HG03457 (cell line): ENCODE measurements at regions not wholly inside any gene's neighbourhood (a gene's known extent, or its start where the extent isn't known, plus 50 kb on each side); places are given as distances from the start of the nearest gene placed in this dataset.

Experiments
- ATAC-seq: cut with Tn5 transposase; IDR thresholded peaks from one replicate; pipeline ENCODE4 v1.9.1; 2021; ENCODE audit warnings: moderate number of reproducible peaks; ENCODE audit not compliant: unreplicated experiment

DNA sequence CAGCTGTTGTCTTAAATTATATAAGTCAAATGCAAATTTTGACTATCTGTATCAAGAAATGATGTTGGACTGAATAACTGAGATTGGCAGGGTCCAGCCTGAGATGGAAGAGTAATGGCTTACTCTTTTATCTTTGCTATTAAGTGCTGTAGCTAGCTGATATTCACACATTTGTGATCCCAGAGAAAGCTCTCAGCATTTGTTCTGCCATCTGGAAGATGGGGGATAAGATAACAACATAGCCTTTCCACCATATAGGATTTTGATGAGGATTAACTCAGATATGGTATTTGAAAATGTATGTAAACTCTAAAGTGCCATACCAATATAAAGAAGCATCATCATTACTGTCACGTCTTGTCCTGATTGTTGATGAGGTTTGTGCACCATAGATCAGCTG is 1063.2 kb upstream of the TENM4 start:
- ATAC-seq: no peak

DNA sequence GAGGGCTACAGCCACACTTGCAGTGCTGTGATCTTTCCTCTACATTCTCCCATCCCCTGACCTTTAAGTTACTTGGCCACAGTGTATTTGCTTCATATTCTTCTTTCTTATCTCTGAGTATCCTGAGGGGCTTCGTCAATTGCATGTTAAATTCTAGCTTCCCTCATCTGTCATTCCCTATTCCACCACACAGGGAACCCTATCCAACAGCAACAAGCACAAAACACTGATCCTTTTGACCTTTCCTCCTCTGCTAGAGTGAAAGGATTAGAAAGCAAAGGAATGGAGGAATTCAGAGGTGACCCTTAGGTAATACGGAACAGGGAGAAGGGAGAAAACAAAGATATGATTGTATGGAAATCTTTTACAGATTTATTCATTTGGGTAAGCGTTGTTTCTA is 1061.7 kb upstream of the TENM4 start:
- ATAC-seq: no peak

DNA sequence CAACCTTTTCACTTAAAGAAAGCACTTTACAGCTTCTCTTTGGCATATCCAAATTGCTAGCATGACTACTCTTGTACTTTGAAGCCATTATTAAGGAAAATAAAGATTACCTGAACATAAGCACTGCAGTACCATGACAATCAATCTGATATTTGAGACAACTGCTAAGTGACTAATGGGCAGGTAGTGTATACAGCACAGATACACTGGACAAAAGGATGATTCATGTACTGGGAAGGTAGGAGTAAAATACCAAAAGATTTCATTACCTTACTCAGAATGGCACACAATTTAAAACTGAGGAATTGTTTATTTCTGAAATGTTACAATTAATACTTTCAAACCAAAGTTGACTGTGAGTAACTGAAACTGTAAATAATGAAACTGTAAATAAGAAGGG is 1054.3 kb upstream of the TENM4 start:
- no peak for ATAC-seq

DNA sequence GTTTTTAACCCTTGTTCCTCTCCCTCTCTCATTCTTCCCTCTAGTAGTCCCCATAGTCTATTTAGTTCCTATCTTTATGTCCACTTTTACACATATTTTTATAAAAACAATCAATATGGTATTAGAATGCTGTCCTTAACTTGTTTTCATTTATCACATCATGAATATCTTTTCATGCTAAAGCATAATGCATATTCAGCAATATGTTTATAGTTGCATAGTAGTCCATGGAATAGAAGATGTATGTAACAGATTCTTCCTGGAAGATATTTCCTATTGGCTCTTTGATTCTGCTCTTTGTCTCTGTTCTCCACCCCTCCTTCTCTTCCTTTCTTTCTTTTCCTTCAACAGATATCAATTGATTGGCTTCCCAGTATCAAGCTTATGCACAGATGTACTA is 1047.1 kb upstream of the TENM4 start:
- ATAC-seq: no peak

DNA sequence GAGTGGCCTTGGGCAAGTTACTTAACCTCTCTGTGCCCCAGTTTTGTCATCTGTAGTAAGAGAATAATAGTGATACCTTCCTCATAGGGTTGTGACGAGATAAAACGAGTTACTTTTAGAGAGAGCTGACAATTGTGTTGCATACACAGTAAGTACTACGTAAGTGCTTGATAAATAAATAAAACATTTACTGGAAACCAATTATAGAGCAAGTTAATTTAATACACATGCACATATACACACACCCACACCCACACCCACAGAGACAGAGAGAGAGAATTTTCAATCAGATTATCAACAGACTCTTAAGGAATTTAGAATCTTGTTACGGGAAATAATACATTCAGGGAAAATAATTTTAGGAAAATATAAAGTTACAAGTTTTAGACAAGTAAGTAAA is 1045.8 kb upstream of the TENM4 start:
- ATAC-seq: no peak

DNA sequence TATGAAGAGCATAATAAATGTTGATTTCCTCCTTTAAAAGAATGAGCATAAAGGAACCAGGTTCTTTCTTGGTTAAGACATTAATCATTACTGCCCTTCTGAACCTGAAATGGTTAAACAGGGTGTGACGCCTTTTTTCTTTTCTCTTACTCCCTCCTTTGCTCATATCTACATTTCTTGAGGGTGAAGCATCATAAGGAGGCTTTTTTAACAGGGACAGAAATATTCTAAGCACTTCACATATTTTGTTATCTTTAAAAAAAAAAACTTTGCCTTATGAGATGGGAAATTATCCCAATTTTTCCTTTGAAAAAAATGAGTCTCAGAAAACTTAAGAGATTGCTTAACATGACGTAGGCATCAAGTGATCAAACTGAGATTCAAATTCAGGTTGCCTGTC is 1036.3 kb upstream of the TENM4 start:
- no peak for ATAC-seq

DNA sequence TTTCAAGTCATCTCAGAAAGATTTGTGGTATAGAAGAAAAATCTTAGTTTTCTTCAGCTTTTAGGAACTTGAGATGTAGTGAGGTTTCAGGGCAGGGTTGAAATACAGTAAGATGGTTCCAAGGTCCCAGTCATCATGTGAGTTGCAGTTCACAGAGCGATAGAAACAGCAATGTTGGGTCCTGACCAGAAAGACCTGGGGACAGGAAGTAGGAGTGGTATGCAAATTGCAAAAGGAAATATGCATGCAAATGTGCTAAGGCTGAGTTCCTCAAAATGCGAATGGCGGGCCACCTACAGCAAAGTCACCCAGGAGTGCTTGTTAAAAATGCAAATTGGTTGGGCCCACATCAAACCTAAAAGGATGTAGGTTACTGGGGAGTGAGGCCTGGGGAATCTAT is 1032.7 kb upstream of the TENM4 start:
- ATAC-seq: peak; percentile 79

DNA sequence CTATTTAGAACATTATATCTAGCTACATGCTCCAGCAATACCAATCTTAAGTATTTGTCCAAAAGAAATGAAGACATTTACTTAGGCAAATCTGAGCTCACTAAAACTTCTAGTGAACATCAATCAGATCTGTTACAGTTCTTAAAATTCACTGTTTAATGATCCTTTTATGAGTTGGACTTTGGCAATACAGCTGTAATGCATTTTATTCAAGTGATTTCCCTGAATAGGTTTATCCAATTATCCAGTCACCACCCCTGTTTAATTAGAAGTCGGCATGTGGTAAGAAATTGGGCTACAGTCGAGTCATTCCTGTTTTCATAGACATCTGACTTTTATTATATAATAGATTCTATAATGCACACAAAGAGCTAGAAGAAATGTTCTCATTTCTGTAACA is 1029.0 kb upstream of the TENM4 start:
- ATAC-seq: no peak

DNA sequence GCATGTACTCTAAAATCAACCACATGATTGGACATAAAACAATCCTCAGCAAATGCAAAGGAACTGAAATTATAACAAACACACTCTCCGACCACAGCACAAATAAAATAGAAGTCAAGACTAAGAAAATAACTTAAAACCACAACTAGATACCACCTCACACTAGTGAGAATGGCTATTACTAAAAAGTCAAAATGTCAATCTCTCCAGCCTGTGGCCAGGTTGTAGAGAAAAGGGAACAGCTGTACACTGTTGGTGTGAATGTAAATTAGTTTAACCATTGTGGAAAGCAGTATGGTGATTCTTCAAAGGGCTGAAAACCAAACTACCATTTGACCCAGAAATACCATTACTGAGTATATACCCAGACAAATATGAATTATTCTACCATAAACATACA is 1025.7 kb upstream of the TENM4 start:
- ATAC-seq: no peak

DNA sequence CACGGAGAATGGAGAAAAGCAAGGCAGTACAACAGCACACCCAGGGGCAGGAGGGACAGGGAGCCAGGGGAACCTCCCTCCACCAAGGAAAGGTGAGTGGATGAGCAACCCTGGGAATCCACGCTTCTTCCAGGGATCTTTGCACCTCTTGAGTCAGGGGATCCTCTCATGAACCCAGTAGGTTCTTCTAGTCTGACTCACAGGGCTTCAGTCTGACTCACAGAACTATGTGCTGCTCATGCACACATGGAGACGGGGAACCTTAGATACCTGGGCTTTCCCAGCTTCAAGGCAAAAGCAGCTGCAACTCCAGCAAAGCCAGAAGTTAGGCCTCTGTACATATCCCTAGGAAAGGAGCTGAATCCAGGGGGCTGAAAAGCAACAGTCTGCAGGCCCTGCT is 1021.4 kb upstream of the TENM4 start:
- ATAC-seq: no peak

DNA sequence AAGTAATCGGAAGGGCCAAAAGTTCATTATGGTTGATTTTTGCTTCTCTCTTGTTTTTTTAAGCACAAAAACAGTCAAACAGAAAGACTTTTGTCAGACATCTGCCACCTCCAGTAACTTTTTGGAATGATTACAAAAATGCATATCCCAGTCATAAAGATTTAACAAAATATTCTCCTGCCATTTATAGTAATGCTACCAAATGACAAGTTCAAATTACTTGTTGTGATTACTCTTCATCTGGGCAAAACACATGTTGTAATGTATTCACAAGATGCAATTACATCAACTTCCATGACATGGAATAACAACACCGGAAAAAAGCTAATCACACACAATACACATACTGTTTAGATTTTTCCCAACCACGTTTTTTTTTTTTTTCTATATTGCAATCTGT is 1017.5 kb upstream of the TENM4 start:
- ATAC-seq: no peak

DNA sequence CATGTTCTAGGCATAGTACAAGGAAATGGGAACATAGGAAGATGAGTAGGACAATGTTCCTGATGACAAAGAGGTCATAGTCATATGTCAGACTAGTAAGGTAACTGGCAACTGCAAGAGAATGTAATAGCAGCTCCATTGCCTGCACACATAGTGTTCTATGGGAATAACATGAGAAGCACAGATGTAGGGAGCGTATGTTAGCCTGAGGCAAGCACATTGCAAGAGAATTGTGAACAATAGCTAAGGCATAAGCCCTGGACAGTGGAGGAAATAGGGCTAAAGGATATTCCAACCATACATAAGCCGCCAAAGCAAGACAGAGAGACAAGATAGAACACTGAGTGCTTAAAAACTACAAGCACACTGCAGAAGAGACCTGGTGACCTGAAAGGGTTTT is 1017.0 kb upstream of the TENM4 start:
- ATAC-seq: no peak

DNA sequence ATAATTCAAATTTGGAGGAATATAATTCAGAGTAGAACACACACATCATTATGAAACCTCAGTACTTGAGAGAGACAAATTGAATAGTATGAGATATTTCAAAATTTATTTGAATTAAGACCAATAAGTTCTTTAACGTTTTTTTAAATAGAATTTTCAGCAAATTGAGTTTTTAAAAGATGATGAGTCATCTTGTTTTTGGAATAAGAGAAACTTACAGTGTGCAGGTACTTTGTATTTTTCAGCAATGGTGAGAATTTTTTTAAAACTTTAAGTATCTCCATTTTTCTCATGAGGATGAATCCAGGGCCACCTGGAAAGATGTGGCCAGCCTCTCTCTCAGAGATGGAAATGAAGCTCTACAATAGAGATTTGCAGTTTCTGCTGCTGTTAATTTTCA is 1015.0 kb upstream of the TENM4 start:
- no peak for ATAC-seq

DNA sequence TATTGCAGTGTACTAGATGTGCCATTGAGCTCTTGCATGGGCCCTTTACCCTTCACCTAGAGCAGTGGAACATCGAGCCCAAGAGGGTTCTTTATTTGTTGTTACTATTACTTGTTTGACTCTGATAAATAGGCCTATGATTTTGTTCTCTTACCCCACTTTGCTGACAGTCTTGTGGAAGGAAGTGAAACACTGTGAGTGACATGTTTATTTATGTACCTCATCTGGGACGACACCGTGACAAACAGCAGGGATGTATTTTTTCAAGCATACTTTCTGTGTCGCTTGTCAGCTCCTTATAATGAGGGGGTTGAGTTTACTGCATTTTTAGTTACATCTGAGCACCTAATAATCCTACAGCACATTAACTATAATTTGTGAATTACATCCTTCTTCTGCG is 1010.3 kb upstream of the TENM4 start:
- ATAC-seq: no peak

DNA sequence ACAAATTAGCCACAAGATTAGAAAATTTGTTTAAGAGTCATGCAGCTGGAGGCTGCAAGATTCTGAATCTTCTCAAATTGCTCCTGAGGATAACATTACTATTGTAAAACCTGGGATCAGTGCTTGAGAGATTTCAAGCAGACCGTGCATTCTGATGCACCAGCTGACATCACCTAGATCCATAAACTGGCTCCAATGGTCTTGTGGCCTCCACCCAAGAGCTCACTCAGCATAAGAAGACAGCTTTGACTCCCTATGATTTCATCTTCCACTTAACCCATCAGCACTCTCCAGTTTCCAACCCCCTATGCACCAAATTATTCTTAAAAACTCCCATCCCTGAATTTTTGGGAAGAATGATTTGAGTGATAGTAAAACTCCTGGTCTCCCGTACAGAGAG is 1007.9 kb upstream of the TENM4 start:
- no peak for ATAC-seq

DNA sequence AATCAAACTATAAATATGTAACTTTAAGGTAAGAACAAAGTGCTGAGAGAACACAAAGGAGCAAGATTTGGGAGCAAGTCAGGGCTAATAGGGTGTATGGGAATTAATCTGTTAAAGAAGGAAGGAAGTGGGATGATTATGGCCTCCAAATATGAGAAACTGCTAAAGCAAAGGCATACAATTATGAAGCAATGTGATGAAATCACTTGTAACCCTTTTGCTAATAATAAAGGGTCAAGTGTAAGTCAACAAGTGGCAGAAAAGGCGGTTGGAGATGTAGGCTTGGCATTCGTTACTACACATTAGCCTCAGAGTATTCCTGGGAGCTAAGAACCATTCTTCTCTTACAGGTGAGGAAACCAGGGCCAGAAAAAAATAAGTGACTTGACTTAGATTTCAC is 1002.3 kb upstream of the TENM4 start:
- no peak for ATAC-seq

DNA sequence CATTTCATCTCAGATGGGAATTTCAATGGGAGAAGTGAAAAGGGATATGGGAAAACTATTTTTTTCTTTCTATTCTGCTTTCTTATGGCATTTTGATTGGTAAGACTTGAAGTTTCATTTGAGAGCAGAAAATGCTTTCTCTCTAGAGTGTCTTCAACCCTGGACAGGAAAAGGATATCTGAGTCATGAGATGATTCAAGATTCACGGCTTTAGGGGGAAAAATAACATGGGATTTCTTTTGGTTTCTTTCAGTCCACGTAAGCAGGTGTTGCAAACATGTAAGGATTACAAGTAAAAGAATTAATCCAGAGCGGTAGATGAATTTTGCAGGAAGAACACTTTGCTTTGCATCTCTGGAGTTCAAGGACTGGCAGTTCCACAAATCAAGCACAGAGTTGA is 1001.0 kb upstream of the TENM4 start:
- no peak for ATAC-seq

DNA sequence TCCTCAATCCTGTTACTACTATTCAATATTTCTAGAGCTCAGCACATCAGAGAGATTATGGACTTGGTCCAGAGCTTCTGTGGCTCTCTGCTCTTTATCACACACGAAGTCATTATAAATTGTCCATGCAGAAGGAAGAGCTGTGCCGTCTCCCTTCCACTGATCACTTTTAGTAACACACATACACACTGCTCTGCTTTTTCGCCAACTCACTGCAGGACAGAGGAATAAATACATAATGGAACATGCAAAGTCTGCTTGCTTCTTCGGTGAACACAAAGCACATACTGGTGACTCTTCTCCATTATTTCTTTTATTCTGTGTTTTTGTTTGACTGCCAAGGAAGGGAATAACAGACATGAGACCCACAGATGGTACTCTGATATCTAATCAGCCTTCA is 1000.0 kb upstream of the TENM4 start:
- no peak for ATAC-seq

DNA sequence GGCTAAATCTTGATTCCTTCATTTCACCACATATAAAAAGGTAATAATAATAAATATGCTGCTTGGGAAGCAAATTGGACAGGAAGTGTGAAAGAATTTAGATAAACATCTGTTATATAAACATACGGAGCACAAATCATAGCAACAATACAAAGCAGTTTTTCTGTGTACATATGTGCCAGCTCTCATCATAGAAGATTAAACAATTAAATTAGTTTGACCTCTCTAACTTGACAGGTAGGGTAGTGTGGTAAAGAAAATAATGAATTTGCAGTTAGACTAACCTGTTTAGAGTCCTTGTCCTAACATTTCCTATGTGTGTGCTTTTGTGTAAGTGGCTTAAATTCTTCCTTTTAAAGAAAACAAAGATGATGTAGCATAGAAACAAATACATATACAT is 995.7 kb upstream of the TENM4 start:
- ATAC-seq: no peak

DNA sequence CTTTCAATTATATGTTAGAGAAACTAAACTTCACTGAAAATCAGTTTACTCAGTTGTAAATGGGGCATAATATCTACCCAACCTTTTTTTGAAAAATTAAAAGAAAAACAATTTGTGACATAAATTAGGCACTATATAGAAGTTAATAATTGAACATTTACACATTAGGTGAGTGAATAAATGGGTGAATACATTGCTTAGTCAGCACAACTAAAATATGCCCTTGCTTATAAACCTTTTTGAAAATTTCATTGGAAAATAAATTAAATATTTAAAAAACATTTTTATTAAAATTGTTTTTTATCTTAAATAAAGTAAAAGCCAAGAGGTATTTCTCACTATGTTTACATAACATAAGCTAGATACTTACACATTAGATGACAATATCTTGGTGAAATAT is 994.5 kb upstream of the TENM4 start:
- ATAC-seq: no peak

DNA sequence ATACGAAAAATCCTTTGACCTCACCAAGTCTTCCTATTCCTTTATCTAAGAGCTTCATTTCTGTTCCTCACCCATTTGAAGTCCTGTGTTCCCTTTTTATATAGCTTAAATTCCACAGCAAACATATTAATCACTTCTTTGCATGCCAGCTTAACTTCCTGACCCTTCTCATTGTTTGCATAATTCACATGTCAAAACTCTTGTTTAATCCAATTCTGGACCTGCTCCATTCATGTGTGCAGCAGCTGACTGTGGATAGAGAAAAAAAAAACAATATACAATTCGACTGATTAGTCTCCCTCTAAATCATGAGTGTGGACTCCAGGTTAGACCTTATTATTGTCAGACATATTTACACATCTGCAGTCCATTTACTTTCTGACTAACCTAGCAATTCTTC is 991.2 kb upstream of the TENM4 start:
- ATAC-seq: no peak

DNA sequence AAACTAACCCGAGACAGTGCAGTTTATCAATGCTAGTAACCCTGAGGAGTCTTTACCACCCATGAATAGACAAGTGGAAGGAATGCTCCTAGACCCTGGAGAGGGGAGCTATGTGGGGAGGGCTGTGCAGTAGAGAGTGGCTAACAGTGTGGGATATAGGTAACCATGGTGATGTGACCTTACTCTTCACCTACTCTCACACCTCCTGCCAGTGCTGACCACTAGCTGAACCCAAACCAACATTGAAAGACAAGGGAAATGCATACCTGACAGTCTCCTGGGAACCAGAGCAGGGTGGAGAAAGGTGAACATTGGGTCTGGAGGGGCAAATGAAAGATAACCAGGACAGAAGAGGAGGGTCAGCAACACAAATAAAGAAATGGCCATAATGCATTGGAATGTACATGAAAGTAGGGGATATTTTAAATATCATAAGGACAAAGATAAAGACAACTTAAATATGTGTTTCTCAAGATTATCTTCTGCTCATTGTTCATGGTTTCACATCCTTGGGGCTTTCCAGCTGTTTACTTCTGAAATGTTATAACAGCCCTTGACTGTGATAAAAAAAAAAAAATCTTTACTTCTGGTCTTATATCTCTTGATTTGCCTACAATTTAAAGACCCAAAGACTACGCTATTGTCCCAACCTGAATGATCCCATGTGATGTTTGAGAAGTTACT is 983.3 kb upstream of the TENM4 start:
- peak; percentile 77 for ATAC-seq

DNA sequence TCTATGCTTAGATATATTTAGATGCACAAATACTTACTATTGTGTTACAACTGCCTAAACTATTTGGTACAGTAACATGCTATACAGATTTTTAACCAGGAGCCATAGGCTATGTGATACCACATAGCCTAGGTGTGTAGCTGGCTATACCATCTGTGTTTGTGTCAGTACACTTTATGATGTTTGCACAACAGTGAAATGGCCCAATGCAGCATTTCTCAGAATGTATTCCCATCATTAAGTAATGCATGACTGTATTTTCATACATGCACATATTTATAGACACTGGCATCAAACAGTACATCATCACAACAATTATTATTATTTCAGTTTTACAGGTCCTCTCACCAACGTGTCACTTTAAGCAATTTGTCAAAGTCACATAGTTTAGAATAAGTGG is 979.5 kb upstream of the TENM4 start:
- ATAC-seq: no peak

DNA sequence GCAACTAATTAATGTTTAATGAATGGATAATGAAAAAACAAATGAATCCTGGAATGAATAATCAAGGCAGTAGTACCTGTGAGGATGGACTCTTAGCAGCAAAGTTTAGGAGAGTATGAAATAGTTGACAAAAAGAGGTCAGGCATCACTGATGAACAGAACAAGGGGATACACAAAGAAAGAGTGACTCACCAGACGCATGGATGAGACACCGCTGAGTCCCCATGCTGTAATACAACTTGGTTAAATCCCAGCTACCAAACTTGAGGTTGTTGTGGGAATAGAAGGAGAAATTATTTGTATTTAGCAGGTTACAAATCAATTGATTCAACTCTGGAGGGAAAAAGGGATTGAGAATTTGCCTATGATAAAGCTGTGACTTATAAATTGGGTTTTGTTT is 976.9 kb upstream of the TENM4 start:
- ATAC-seq: no peak
